HG03342 (cell line): ENCODE measurements at regions not wholly inside any gene's neighbourhood (a gene's known extent, or its start where the extent isn't known, plus 50 kb on each side); places are given as distances from the start of the nearest gene placed in this dataset.
"Not testable (repeated sequence)": the region's sequence is repeated elsewhere in the genome, so short reads cannot be mapped to it uniquely, and the experiment has no call there.

Experiments
- ATAC-seq: cut with Tn5 transposase; IDR thresholded peaks from one replicate; pipeline ENCODE4 v1.9.1; 2021; ENCODE audit warnings: mild to moderate bottlenecking, moderate library complexity; ENCODE audit not compliant: unreplicated experiment

GRCh38 chr9:113664181-113664875 lies 200.8 kb downstream of the RGS3 start:
- no peak for ATAC-seq

DNA sequence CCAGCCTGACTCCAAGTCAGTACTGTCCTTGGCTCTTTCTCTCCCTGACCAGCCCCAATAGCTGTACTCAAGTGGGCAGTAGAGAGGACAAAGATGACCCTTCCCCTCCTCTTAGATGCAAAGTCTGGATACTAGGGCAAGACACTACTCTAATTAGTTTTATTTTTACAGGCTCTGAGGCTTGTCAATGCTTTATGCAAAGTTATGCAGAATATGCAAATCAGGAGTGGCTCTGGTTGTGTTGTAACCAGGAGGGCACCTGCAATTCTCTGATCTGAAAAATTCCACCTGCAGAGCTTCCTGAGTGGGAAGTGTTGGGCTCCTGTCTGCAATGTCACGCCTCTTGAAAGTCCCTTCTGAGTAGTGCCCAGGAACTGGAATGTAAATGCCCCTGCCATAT lies 201.5 kb downstream of the RGS3 start:
- ATAC-seq, result no peak

DNA sequence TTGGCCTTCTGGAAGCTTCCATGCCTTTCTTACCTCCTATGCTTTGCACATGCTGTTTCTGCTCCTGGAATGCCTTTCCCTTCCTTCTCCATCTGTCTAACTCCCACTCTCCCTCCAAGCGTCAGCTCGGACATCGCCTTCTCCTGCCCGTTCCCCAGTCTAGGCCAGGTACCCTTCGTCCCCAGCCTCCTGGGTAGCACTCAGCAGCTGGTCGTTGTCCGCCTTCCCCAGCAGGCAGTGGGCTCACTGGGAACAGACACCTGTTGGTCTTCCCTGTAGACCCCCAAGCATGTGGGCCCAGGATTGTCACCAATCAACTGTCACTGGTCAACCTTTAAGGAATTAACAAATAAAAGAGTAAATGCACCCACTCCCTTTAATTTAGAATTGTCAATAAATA lies 202.2 kb downstream of the RGS3 start:
- no peak for ATAC-seq

DNA sequence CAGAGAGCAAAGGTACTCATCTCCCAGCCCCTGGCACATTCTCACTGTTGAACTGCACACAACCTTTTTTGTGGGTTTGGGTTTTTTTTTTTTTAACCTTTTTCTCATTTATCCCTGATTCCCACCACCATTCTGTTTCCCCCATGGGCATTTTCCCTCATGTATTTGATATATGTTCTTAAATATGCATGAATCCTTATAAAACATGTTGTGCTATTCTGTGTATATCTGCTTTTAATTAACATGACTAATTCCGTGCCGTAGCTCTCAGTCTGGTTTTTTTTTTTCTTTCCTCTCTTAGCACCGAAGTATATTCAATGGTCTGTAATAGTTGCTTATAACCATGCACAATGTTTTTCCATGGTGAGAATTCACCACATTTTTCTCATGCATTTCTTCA lies 204.5 kb downstream of the RGS3 start:
- no peak for ATAC-seq

GRCh38 chr9:113669522-113670115 lies 206.1 kb downstream of the RGS3 start:
- ATAC-seq, result no peak

DNA sequence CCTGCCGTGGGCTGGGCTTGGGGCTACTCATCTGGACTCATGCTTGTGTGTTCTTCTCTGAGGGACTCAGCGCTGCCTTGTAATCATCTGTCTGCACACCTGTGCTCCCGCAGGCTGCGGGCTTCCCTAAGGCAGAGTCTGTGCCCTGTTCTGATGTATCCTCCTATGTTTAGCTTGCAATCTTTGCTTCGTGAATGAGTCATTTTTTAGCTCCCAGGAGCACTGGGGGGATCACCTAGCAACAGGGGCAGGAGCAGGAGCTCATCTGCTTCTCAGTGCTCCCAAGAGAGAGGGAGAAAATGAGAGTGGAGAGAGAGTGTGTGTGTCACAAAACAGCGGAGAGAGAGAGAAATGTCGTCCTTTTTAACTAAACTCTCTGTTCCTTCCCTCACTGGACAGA lies 202.4 kb upstream of the ZNF618 start:
- no peak for ATAC-seq

DNA sequence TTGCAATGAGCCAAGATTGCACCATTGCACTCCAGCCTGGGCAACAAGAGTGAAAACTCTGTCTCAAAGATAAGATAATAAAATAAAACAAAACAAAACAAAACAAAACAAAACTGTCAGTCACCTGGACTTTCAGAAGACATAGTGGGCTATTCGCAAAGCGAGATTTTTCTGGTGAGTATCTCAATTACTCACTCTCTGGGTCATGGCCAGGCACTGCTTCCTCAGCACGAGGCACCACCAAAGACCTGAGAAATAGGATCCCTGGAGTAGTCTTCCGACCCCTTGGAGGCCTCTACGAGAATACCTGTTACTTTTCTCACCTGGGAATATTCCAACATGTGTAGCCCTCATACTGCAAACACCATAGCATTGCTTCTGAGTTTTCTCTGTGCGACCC lies 201.7 kb upstream of the ZNF618 start:
- no peak for ATAC-seq

GRCh38 chr9:113675475-113675941 lies 200.6 kb upstream of the ZNF618 start:
- no peak for ATAC-seq

DNA sequence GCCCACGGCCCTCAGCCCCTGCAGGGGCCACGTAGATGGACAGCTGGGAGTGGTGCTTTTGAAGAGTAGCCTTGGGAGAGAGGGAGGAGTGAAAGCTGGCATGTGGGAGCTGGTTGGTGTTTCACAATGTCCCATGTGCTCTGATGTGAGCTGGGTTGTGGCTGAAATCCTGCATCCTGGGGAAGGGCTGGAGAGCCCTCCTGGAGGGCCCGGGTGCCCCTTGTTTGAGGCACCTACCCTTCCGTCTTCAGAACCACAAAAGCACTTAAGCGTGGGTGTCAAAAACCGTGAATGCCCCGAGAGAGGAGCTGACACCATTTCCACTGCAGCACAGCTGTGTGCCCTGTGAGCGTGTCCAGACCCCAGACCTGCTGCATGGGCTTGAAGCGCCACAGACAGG lies 199.1 kb upstream of the ZNF618 start:
- no peak for ATAC-seq

- no peak for ATAC-seq
Observed at GRCh38 chr9:113677569-113677968, 198.5 kb upstream of the ZNF618 start.

- ATAC-seq, result no peak
Observed at GRCh38 chr9:113678119-113678858, 197.8 kb upstream of the ZNF618 start.

DNA sequence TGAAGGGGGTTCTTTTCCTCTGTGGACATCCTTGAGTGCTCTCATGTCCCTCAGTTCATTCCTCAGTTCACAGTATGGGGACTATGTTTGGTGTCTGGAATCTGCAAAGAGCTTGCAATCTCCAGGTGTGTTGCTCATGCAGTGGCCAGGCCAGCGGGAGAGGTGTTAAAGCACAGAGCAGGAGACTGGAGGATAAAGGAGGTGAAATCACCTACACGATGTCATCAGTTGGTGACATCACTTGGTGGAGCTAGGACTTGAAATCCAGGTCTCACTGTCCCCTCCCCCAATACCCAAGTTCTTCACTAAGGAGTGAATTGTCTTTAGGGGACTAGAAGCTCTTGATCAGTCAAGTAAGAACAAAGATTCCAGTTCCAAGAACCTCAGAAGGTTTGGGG lies 197.3 kb upstream of the ZNF618 start:
- no peak for ATAC-seq

GRCh38 chr9:113682297-113682771 lies 193.8 kb upstream of the ZNF618 start:
- ATAC-seq, result no peak

DNA sequence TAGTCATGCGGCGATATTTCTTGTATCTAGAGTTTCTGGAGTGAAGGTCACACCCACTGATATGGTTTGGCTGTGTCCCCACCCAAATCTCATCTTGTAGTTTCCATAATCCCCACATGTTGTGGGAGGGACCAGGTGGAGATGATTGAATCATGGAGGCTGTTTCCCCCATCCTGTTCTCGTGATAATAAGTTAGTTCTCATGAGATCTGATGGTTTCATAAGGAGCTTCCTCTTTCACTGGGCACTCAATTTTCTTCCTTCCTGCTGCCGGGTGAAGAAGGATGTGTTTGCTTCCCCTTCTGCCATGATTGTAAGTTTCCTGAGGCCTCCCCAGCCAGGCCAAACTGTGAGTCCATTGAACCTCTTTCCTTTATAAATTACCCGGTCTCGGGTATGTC lies 190.5 kb upstream of the ZNF618 start:
- not testable (repeated sequence) for ATAC-seq

DNA sequence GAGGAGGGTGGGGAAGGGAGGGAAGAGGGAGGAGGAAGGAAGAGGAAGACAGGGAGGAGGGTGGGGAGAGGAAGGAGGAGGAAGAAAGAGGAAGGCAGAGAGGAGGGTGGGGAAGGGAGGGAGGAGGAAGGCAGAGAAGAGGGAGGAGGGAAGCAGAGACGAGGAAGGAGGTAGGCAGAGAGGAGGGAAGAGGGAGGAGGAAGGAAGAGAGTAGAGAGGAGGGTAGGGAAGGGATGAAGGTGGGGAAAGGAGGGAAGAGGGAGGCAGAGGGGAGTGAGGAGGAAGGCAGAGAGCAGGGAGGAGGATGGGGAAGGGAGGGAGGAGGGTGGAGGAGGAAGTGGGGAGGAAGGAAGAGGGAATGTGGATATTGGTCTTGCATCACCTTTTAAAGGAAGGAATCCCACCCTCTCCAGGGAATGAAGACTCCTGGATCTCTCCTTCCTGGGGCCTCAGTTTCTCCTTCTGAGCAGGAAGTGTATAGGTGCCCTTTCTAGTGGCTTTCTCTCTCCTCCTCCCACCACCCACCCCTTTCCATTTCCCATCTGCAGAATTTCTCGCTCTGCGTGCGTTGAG lies 188.9 kb upstream of the ZNF618 start:
- ATAC-seq, result no peak

- no peak for ATAC-seq
Observed at GRCh38 chr9:113687680-113688371, 188.3 kb upstream of the ZNF618 start.

DNA sequence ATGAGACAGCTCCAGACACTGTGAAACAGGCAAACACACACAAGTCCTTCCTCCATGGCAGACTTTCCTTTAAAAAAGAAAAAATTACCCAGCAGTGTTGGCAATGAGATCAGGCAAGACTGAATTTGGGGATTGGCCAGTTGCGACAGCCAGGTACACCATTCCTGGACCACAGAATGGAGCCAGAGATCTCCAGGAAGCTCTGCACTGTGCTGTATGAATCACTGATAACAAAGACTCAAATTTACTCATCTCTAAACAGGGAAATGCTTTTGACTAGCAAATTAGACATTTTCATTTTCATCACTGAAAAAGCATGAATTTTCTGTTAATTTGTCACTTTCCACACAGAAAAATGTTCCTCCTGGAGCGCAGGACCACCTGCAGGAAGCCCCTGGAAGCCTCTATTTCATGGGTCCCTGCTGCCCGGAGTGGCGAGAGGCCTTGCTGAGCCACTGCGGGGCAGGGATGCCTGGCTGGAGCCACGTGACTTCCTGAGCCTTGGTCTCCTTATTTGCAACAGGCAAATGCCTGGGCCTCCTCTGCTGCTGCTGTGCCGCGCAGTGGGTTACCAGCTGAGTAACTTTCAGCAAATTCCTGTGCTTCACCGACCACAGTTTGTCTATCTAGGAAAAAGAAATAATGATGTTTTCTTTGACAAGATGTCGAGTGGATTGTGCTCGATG lies 185.9 kb upstream of the ZNF618 start:
- ATAC-seq, result no peak

DNA sequence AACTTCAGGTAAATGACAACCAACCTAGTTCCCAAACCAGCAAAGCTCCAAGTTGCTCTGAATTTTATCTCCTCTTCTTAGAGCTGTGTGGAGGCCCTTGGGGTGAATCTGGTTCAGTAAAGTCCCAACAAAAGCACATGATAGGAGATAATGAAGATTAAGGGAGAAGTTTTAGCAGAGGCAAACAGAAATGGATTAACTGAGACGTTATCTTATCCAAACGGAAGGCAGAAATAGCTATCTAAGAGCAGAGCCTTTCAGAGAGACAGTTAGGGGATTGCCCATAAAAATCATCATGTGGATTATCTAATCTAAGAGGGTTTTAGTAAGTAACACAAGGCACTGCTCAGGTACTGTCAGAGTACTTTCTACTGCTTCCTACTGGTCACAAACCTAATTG lies 183.9 kb upstream of the ZNF618 start:
- no peak for ATAC-seq

GRCh38 chr9:113694912-113695311 lies 181.2 kb upstream of the ZNF618 start:
- ATAC-seq, result no peak

GRCh38 chr9:113695440-113695851 lies 180.7 kb upstream of the ZNF618 start:
- ATAC-seq, result no peak
